ENCODE measurements at regions not wholly inside any gene's neighbourhood (a gene's known extent, or its start where the extent isn't known, plus 50 kb on each side); places are given as distances from the start of the nearest gene placed in this dataset.
"Not testable (repeated sequence)": the region's sequence is repeated elsewhere in the genome, so short reads cannot be mapped to it uniquely, and the experiment has no call there.

- no peak overlapping the region for H3K4me3 ChIP-seq
- H3K27ac ChIP-seq = no peak overlapping the region
- no peak for DNase-seq
- H3K4me1 ChIP-seq = no peaks in the 10 kb centered on the region
- H3K27me3 ChIP-seq = no peaks in the 10 kb centered on the region
- TF ChIP-seq CTCF (IDR thresholded peaks at IDR 0.05) = no peak
- no peak for TF ChIP-seq POLR2A (IDR thresholded peaks at IDR 0.05)
- H3K9me3 ChIP-seq = no peaks in the 10 kb centered on the region
- no peaks in the 10 kb centered on the region for H3K36me3 ChIP-seq
- intact Hi-C loops (cut with DNase I) = no loop called here
- WGBS, 2 donors = 26 to 39% methylated on average over 1 of the region's 1 CpG
Observed at GRCh38 chr9:28976684-28977083, 1403.4 kb upstream of the C9orf72 start.

- no peak overlapping the region for H3K27ac ChIP-seq
- no peak overlapping the region for H3K4me3 ChIP-seq
- H3K36me3 ChIP-seq = no peaks in the 10 kb centered on the region
- no peak for TF ChIP-seq POLR2A (IDR thresholded peaks at IDR 0.05)
- no peak for TF ChIP-seq CTCF (IDR thresholded peaks at IDR 0.05)
- DNase-seq = no peak
- WGBS, 2 donors = 39 to 73% methylated on average over 1 of the region's 1 CpG
- H3K4me1 ChIP-seq = no peaks in the 10 kb centered on the region
- intact Hi-C loops (cut with DNase I) = no loop called here
- H3K27me3 ChIP-seq = no peaks in the 10 kb centered on the region
- H3K9me3 ChIP-seq = no peaks in the 10 kb centered on the region
Observed at GRCh38 chr9:28981129-28981528, 1407.8 kb upstream of the C9orf72 start.

GRCh38 chr9:28981711-28982110, 1408.4 kb upstream of the C9orf72 start:
- H3K36me3 ChIP-seq = no peaks in the 10 kb centered on the region
- H3K4me3 ChIP-seq = no peak overlapping the region
- H3K4me1 ChIP-seq = no peaks in the 10 kb centered on the region
- H3K27ac ChIP-seq = no peak overlapping the region
- 93 to 100% methylated on average over 1 of the region's 1 CpG for WGBS, 2 donors
- TF ChIP-seq CTCF (IDR thresholded peaks at IDR 0.05) (no peak), POLR2A (IDR thresholded peaks at IDR 0.05) (no peak)
- intact Hi-C loops (cut with DNase I) = no loop called here
- no peaks in the 10 kb centered on the region for H3K9me3 ChIP-seq
- H3K27me3 ChIP-seq = no peaks in the 10 kb centered on the region
- no peak for DNase-seq

- TF ChIP-seq CTCF (IDR thresholded peaks at IDR 0.05) (no peak), POLR2A (IDR thresholded peaks at IDR 0.05) (no peak)
- no peak overlapping the region for H3K4me3 ChIP-seq
- intact Hi-C loops (cut with DNase I) = no loop called here
- H3K4me1 ChIP-seq = no peaks in the 10 kb centered on the region
- H3K27me3 ChIP-seq = no peaks in the 10 kb centered on the region
- H3K27ac ChIP-seq = no peak overlapping the region
- no peak for DNase-seq
- no peaks in the 10 kb centered on the region for H3K9me3 ChIP-seq
- WGBS, 2 donors = 52 to 79% methylated on average over 3 of the region's 3 CpGs
- H3K36me3 ChIP-seq = no peaks in the 10 kb centered on the region
Observed at GRCh38 chr9:28984016-28984415, 1410.7 kb upstream of the C9orf72 start.

GRCh38 chr9:28990009-28990408, 1416.7 kb upstream of the C9orf72 start:
- H3K4me1 ChIP-seq; H3K36me3 ChIP-seq; intact Hi-C loops (cut with DNase I); H3K27me3 ChIP-seq; H3K9me3 ChIP-seq; DNase-seq; H3K4me3 ChIP-seq; H3K27ac ChIP-seq: not testable (repeated sequence)
- 94 to 100% methylated on average over 3 to 4 of the region's 12 CpGs for WGBS, 2 donors

- TF ChIP-seq POLR2A (IDR thresholded peaks at IDR 0.05) = no peak
- TF ChIP-seq CTCF (IDR thresholded peaks at IDR 0.05) = no peak
- no peaks in the 10 kb centered on the region for H3K9me3 ChIP-seq
- H3K4me1 ChIP-seq = no peaks in the 10 kb centered on the region
- intact Hi-C loops (cut with DNase I) = no loop called here
- H3K27me3 ChIP-seq = no peaks in the 10 kb centered on the region
- no peak overlapping the region for H3K27ac ChIP-seq
- no peak for DNase-seq
- no peaks in the 10 kb centered on the region for H3K36me3 ChIP-seq
- no peak overlapping the region for H3K4me3 ChIP-seq
Observed at GRCh38 chr9:28999057-28999456, 1425.8 kb upstream of the C9orf72 start.
